Common myeloid progenitor, CD34-positive (primary cell): ENCODE measurements at regions not wholly inside any gene's neighbourhood (a gene's known extent, or its start where the extent isn't known, plus 50 kb on each side); places are given as distances from the start of the nearest gene placed in this dataset.

Experiments used
- CTCF ChIA-PET: fragments of 350-600 bp; sonication (Branson Sonifier 250); formaldehyde crosslinking; loops from one replicate; lab custom pipeline; 2021; ENCODE audit warnings: antibody characterized with exemption; lab: Charles Lee
- POLR2A ChIA-PET: fragments of 350-600 bp; sonication (Branson Sonifier 250); formaldehyde crosslinking; loops from one replicate; lab custom pipeline; 2021; ENCODE audit warnings: antibody characterized with exemption; lab: Charles Lee
- DNase-seq, 3 donors: peaks; one replicate each; pipeline versions ENCODE4 v3.0.0 to v3.0.0-alpha.2; 2013
- H3K27ac ChIP-seq, 2 experiments: 1 replicate in 1 of 2; 2 replicates in 1 of 2; pipeline ENCODE4 v1.7.0; 2013; ENCODE audit warnings: inconsistent platforms in 2 of 2, low read length in 2 of 2, mild to moderate bottlenecking in 2 of 2, low read depth in 1 of 2, moderate library complexity in 1 of 2; ENCODE audit not compliant: severe bottlenecking in 2 of 2, insufficient read depth in 1 of 2, poor library complexity in 1 of 2
- H3K27me3 ChIP-seq, 5 experiments: replicated peaks in 2 of 5; 1 replicate in 3 of 5; 2 replicates in 2 of 5; pipeline versions ENCODE4 v1.6.1 to v1.7.0; 2013; ENCODE audit warnings: low read length in 4 of 5, mild to moderate bottlenecking in 2 of 5, moderate library complexity in 2 of 5, inconsistent platforms in 1 of 5; ENCODE audit not compliant: insufficient read depth in 5 of 5, control insufficient read depth in 4 of 5
- H3K36me3 ChIP-seq, 4 experiments: 1 replicate in 2 of 4; 2 replicates in 2 of 4; pipeline versions ENCODE4 v1.6.1 to v1.7.0; 2013; ENCODE audit warnings: low read length in 3 of 4, control low read depth in 1 of 4, mild to moderate bottlenecking in 1 of 4; ENCODE audit not compliant: control insufficient read depth in 4 of 4, insufficient read depth in 4 of 4
- H3K4me1 ChIP-seq, 4 experiments: 1 replicate in 3 of 4; 2 replicates in 1 of 4; pipeline versions ENCODE4 v1.6.1 to v1.7.1; 2013; ENCODE audit warnings: low read length in 3 of 4, mild to moderate bottlenecking in 3 of 4, control low read depth in 1 of 4, inconsistent platforms in 1 of 4, moderate library complexity in 1 of 4; ENCODE audit not compliant: control insufficient read depth in 4 of 4, insufficient read depth in 4 of 4; ENCODE audit errors: control extremely low read depth in 1 of 4
- H3K4me3 ChIP-seq, 7 experiments: 1 replicate in 4 of 7; 2 replicates in 3 of 7; pipeline versions ENCODE4 v1.5.1 to v1.7.0; 2013; ENCODE audit warnings: mild to moderate bottlenecking in 7 of 7, low read length in 6 of 7, moderate library complexity in 6 of 7, inconsistent platforms in 2 of 7, low read depth in 2 of 7, control low read depth in 1 of 7; ENCODE audit not compliant: insufficient read depth in 4 of 7, control insufficient read depth in 1 of 7; ENCODE audit errors: extremely low read depth in 1 of 7
- H3K9me3 ChIP-seq, 5 experiments: 1 replicate in 4 of 5; 2 replicates in 1 of 5; pipeline versions ENCODE4 v1.6.1 to v1.7.1; 2013; ENCODE audit warnings: low read length in 4 of 5, mild to moderate bottlenecking in 2 of 5, inconsistent platforms in 1 of 5, low read depth in 1 of 5, moderate library complexity in 1 of 5; ENCODE audit not compliant: control insufficient read depth in 4 of 5, insufficient read depth in 2 of 5; ENCODE audit errors: control extremely low read depth in 1 of 5
- WGBS: methylation state at CpG from one replicate; pipeline ENCODE4 v1.1.5; 2013; ENCODE audit not compliant: insufficient coverage; 5-methylcytosine and 5-hydroxymethylcytosine counted together

GRCh38 chr17:70774339-70775117 is 605.2 kb downstream of the KCNJ2 start:
- CTCF ChIA-PET = interaction anchor here (0.7 to 1.3 kb wide), 2 partner anchors 10 to 276 kb away, joined by 3 to 5 read pairs; no protein-coding TSS in a partner anchor
- Histone ChIP-seq H3K27me3 (no peaks in the 10 kb centered on the region), H3K4me3 (no peak overlapping the region), H3K4me1 (no peaks in the 10 kb centered on the region), H3K27ac (no peak overlapping the region), H3K36me3 (no peaks in the 10 kb centered on the region), H3K9me3 (no peaks in the 10 kb centered on the region)
- DNase-seq = no peak
- POLR2A ChIA-PET = no interaction called here

- CTCF ChIA-PET = no interaction called here
- Histone ChIP-seq H3K27me3 (no peaks in the 10 kb centered on the region), H3K9me3 (no peaks in the 10 kb centered on the region), H3K4me3 (no peak overlapping the region), H3K4me1 (no peaks in the 10 kb centered on the region), H3K36me3 (no peaks in the 10 kb centered on the region), H3K27ac (no peak overlapping the region)
- 100% methylated on average over 1 of the region's 2 CpGs for WGBS
- POLR2A ChIA-PET = no interaction called here
- no peak for DNase-seq
These were observed 606.3 kb downstream of the KCNJ2 start for GRCh38 chr17:70775679-70776078.

- H3K36me3 ChIP-seq = no peaks in the 10 kb centered on the region
- CTCF ChIA-PET = no interaction called here
- no peak overlapping the region for H3K4me3 ChIP-seq
- no peak for DNase-seq
- no CpG with 5 or more reads among the region's 3 CpGs for WGBS
- H3K27me3 ChIP-seq = no peaks in the 10 kb centered on the region
- no peaks in the 10 kb centered on the region for H3K4me1 ChIP-seq
- no peak overlapping the region for H3K27ac ChIP-seq
- no peaks in the 10 kb centered on the region for H3K9me3 ChIP-seq
- POLR2A ChIA-PET = no interaction called here
These were observed 607.1 kb downstream of the KCNJ2 start for GRCh38 chr17:70776441-70776840.

- CTCF ChIA-PET = no interaction called here
These were observed 610.7 kb downstream of the KCNJ2 start for GRCh38 chr17:70780031-70780430.

GRCh38 chr17:70786081-70786480 is 616.7 kb downstream of the KCNJ2 start:
- DNase-seq = no peak
- H3K27me3 ChIP-seq = no peaks in the 10 kb centered on the region
- H3K36me3 ChIP-seq = no peaks in the 10 kb centered on the region
- no peak overlapping the region for H3K27ac ChIP-seq
- H3K4me1 ChIP-seq = no peaks in the 10 kb centered on the region
- CTCF ChIA-PET = no interaction called here
- H3K4me3 ChIP-seq = no peak overlapping the region
- POLR2A ChIA-PET = no interaction called here
- peaks cover 0 to 9% (median 0%) of the 10 kb centered on the region in 5 experiments for H3K9me3 ChIP-seq
- WGBS = no CpG with 5 or more reads among the region's 2 CpGs

More at GRCh38 chr17:70780031-70780430, 610.7 kb downstream of the KCNJ2 start:
- DNase-seq = no peak
- POLR2A ChIA-PET = no interaction called here
- Histone ChIP-seq H3K36me3 (no peaks in the 10 kb centered on the region), H3K4me3 (no peak overlapping the region), H3K9me3 (no peaks in the 10 kb centered on the region), H3K27ac (no peak overlapping the region), H3K4me1 (no peaks in the 10 kb centered on the region), H3K27me3 (no peaks in the 10 kb centered on the region)
- 100% methylated on average over 1 of the region's 2 CpGs for whole genome bisulfite sequencing

GRCh38 chr17:70787721-70788300 is 618.5 kb downstream of the KCNJ2 start:
- H3K27me3 ChIP-seq = no peaks in the 10 kb centered on the region
- no peaks in the 10 kb centered on the region for H3K36me3 ChIP-seq
- no peak for DNase-seq
- no peak overlapping the region for H3K27ac ChIP-seq
- no peak overlapping the region for H3K4me3 ChIP-seq
- peaks cover 0 to 9% (median 0%) of the 10 kb centered on the region in 5 experiments for H3K9me3 ChIP-seq
- CTCF ChIA-PET = no interaction called here
- no peaks in the 10 kb centered on the region for H3K4me1 ChIP-seq
- POLR2A ChIA-PET = no interaction called here
- WGBS = no CpG with 5 or more reads among the region's 3 CpGs

GRCh38 chr17:70791748-70792443 is 622.6 kb downstream of the KCNJ2 start:
- Histone ChIP-seq H3K36me3 (no peaks in the 10 kb centered on the region), H3K4me3 (no peak overlapping the region), H3K9me3 (peaks cover 0 to 9% (median 3%) of the 10 kb centered on the region in 5 experiments), H3K27ac (no peak overlapping the region), H3K4me1 (no peaks in the 10 kb centered on the region), H3K27me3 (no peaks in the 10 kb centered on the region)
- DNase-seq = no peak
- ChIA-PET CTCF (interaction anchor here (1.4 kb wide), 1 partner anchor 25 kb away, joined by 3 read pairs; no protein-coding TSS in a partner anchor), POLR2A (no interaction called here)
- 92% methylated on average over 5 of the region's 5 CpGs for WGBS
